Fibroblast of lung (primary cell): ENCODE measurements at regions not wholly inside any gene's neighbourhood (a gene's known extent, or its start where the extent isn't known, plus 50 kb on each side); places are given as distances from the start of the nearest gene placed in this dataset.

Experiments used
- DNase-seq, 2 donors: peaks; one replicate each; pipeline versions ENCODE4 v3.0.0 to v3.0.0-alpha.2; 2010; ENCODE audit warnings: low read depth in 2 of 2
- H2AFZ ChIP-seq: 2 replicates; pipeline ENCODE4 v1.5.1; 2012; ENCODE audit warnings: low read length, control low read depth, inconsistent platforms
- H3K27ac ChIP-seq: 2 replicates; pipeline ENCODE4 v1.5.1; 2011; ENCODE audit warnings: low read length, control low read depth; ENCODE audit not compliant: insufficient read depth
- H3K27me3 ChIP-seq: 2 replicates; pipeline ENCODE4 v1.5.1; 2011; ENCODE audit warnings: mild to moderate bottlenecking, low read length; ENCODE audit not compliant: control insufficient read depth, insufficient read depth
- H3K36me3 ChIP-seq: 2 replicates; pipeline ENCODE4 v1.5.1; 2011; ENCODE audit warnings: low read length; ENCODE audit not compliant: control insufficient read depth, insufficient read depth
- H3K4me1 ChIP-seq: 2 replicates; pipeline ENCODE4 v1.5.1; 2011; ENCODE audit warnings: low read length; ENCODE audit not compliant: control insufficient read depth, insufficient read depth; ENCODE audit errors: extremely low read depth
- H3K4me2 ChIP-seq: 2 replicates; pipeline ENCODE4 v1.5.1; 2011; ENCODE audit warnings: low read length, control low read depth; ENCODE audit not compliant: insufficient read depth; ENCODE audit errors: extremely low read depth
- H3K4me3 ChIP-seq, 4 experiments: fragments of 200-600 bp in 1 of 4; sonication (generic) in 1 of 4; replicated peaks in 1 of 4; 2 replicates each; pipeline ENCODE4 v1.5.1; 2011 to 2016; ENCODE audit warnings: low read length in 4 of 4, low read depth in 3 of 4, mild to moderate bottlenecking in 3 of 4, control low read depth in 2 of 4, inconsistent platforms in 1 of 4, mixed read lengths in 1 of 4; ENCODE audit not compliant: insufficient read depth in 1 of 4; ENCODE audit errors: control extremely low read depth in 1 of 4
- H3K79me2 ChIP-seq: 2 replicates; pipeline ENCODE4 v1.5.1; 2012; ENCODE audit warnings: mild to moderate bottlenecking, low read length, inconsistent platforms; ENCODE audit not compliant: control insufficient read depth, insufficient read depth
- H3K9ac ChIP-seq: 2 replicates; pipeline ENCODE4 v1.5.1; 2011; ENCODE audit warnings: mild to moderate bottlenecking, low read length, control low read depth; ENCODE audit not compliant: insufficient read depth
- H3K9me3 ChIP-seq: 2 replicates; pipeline ENCODE4 v1.5.1; 2012; ENCODE audit warnings: low read depth, low read length; ENCODE audit not compliant: control insufficient read depth, insufficient read depth
- H4K20me1 ChIP-seq: 2 replicates; pipeline ENCODE4 v1.5.1; 2011; ENCODE audit warnings: low read length; ENCODE audit not compliant: control insufficient read depth, insufficient read depth; ENCODE audit errors: extremely low read depth
- EZH2 ChIP-seq: IDR thresholded peaks from 2 replicates; pipeline ENCODE4 v1.5.1; 2012; ENCODE audit warnings: low read length, control low read depth, mild to moderate bottlenecking; ENCODE audit errors: missing control alignments
- TF ChIP-seq, protein P1 (sequence below), 2 donors: IDR thresholded peaks in 1 of 2; conservative IDR thresholded peaks in 1 of 2; 1 replicate in 1 of 2; 2 replicates in 1 of 2; pipeline ENCODE4 v1.5.1; 2011 to 2012; ENCODE audit warnings: low read length in 2 of 2, control low read depth in 1 of 2, inconsistent platforms in 1 of 2, low read depth in 1 of 2, mild to moderate bottlenecking in 1 of 2

DNA sequence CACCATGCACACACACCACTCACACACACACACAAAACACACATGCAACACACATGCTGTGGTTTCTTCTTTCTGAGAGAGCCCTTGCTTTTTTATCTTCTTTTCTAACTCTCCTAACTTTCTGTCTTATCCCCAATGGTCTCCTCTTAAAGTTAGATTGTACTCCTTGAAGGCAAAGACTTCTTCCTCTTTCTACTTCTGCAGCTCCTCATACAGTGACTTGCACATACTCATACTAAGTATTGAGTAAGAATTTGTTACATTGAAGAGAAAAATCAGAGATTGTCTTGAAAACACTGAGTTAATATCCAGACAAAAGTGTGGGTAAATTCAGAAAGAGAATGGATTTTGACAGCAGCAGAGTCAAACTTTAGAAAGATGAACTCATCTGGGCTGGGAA, 64.4 kb downstream of the GTPBP8 start:
- Histone ChIP-seq H3K27me3 (no peaks in the 10 kb centered on the region), H2AFZ (no peak overlapping the region), H3K79me2 (no peaks in the 10 kb centered on the region), H4K20me1 (peaks cover 2% of the 10 kb centered on the region), H3K27ac (no peak overlapping the region), H3K9me3 (no peaks in the 10 kb centered on the region), H3K4me2 (no peak overlapping the region), H3K4me3 (no peak overlapping the region), H3K36me3 (no peaks in the 10 kb centered on the region), H3K9ac (no peak overlapping the region), H3K4me1 (peaks cover 2% of the 10 kb centered on the region)
- TF ChIP-seq, protein P1, sequence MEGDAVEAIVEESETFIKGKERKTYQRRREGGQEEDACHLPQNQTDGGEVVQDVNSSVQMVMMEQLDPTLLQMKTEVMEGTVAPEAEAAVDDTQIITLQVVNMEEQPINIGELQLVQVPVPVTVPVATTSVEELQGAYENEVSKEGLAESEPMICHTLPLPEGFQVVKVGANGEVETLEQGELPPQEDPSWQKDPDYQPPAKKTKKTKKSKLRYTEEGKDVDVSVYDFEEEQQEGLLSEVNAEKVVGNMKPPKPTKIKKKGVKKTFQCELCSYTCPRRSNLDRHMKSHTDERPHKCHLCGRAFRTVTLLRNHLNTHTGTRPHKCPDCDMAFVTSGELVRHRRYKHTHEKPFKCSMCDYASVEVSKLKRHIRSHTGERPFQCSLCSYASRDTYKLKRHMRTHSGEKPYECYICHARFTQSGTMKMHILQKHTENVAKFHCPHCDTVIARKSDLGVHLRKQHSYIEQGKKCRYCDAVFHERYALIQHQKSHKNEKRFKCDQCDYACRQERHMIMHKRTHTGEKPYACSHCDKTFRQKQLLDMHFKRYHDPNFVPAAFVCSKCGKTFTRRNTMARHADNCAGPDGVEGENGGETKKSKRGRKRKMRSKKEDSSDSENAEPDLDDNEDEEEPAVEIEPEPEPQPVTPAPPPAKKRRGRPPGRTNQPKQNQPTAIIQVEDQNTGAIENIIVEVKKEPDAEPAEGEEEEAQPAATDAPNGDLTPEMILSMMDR (conservative IDR thresholded peaks at IDR 0.05 in 1 of 2, IDR thresholded peaks at IDR 0.05 in 1 of 2; ENCODE audit: low read depth in 1 of 2, low read length in 2 of 2), result no peak
- TF ChIP-seq EZH2, result no peak
- no peak for DNase-seq

- Histone ChIP-seq H3K4me1 (peaks cover 2% of the 10 kb centered on the region), H3K36me3 (no peaks in the 10 kb centered on the region), H2AFZ (no peak overlapping the region), H3K27ac (no peak overlapping the region), H3K27me3 (no peaks in the 10 kb centered on the region), H3K4me2 (no peak overlapping the region), H3K79me2 (no peaks in the 10 kb centered on the region), H3K4me3 (no peak overlapping the region), H4K20me1 (peaks cover 2% of the 10 kb centered on the region), H3K9me3 (no peaks in the 10 kb centered on the region), H3K9ac (no peak overlapping the region)
- no peak for TF ChIP-seq EZH2
- TF ChIP-seq, protein P1 (conservative IDR thresholded peaks at IDR 0.05 in 1 of 2, IDR thresholded peaks at IDR 0.05 in 1 of 2; ENCODE audit: low read depth in 1 of 2, low read length in 2 of 2), result no peak
- DNase-seq, result peak in 1 of 2 donors; percentile 30
Measured at GRCh38 chr3:113055961-113056360, 65.2 kb downstream of the GTPBP8 start.

DNA sequence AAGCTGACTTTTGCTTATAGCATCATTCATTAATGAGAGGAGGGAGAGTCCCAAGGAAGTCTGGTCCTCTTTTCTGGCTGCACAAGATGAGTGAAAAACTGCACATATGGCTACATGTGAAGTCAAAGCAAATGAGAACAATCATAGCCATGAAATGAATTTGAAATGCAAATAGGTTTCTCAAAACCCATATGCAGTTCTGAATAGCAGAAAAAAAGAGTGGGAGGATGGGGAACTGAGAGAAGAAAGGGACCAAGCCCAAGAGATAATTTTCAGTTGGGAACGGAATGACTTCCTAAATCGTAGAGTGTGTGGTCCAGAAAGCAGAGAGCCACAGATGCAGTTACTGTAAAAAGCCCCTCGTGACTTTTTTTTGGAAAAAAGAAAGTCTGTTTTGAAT, 66.3 kb downstream of the GTPBP8 start:
- Histone ChIP-seq H3K79me2 (no peaks in the 10 kb centered on the region), H2AFZ (no peak overlapping the region), H3K36me3 (no peaks in the 10 kb centered on the region), H3K4me3 (no peak overlapping the region), H3K27me3 (no peaks in the 10 kb centered on the region), H3K9ac (no peak overlapping the region), H3K9me3 (no peaks in the 10 kb centered on the region), H3K27ac (no peak overlapping the region), H3K4me1 (no peaks in the 10 kb centered on the region), H4K20me1 (peaks cover 2% of the 10 kb centered on the region), H3K4me2 (no peak overlapping the region)
- no peak for DNase-seq
- TF ChIP-seq, protein P1 (conservative IDR thresholded peaks at IDR 0.05 in 1 of 2, IDR thresholded peaks at IDR 0.05 in 1 of 2; ENCODE audit: low read depth in 1 of 2, low read length in 2 of 2), result no peak
- TF ChIP-seq EZH2, result no peak
